ENCODE measurements at regions not wholly inside any gene's neighbourhood (a gene's known extent, or its start where the extent isn't known, plus 50 kb on each side); places are given as distances from the start of the nearest gene placed in this dataset.

DNA sequence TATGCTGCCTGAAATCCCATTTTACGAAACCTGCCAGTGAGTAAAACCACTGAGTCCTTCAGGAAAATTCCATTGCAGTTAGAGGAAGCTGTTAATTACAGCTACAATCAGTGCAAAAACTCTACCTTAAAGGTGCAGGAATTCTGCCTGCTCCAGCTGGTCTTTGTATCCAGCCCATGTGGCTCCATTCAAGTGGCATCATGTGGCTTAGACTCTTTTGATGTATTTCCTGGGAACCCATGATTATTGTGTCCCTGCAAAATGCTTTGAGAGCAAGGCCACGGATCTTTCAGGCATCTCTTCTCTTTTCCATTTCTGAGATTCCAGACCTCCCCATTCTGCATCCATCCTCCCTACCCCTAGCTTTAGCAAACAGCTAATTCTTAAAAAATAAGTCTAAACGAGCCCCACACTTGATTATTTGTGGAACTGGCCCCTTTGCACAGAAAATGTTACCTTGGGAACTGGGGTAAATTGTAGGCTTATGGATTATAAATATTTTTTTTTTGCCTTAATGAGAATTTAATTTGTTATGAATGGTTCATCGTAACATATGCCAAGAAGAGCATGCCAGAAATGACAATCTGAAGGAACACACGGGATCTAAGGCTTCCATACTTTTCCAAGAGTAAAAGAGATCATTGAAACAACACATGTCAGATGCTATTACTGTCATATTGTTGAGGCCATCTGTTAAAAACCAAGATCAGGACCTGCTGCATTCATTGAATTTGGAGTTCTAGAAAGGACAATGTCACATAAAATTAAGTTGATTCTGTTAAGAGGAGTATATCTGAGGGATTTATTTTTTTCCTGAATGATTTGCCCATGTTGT is 144.6 kb downstream of the TPH2 start:
- no peak overlapping the region for H2AK9ac ChIP-seq (replicated peaks; ENCODE audit: low read depth, low read length, poor library complexity)
- H2BK15ac ChIP-seq (ENCODE audit: low read depth, low read length), result no peak overlapping the region
- H3K4me1 ChIP-seq (ENCODE audit: control insufficient read depth, insufficient read depth, low read length), result no peaks in the 10 kb centered on the region
- no peak overlapping the region for H3K23ac ChIP-seq (ENCODE audit: low read depth, low read length)
- no TSS peak for BruUV-seq (replicated peaks)
- no peak overlapping the region for H2BK120ac ChIP-seq (ENCODE audit: low read depth, low read length)
- no peak overlapping the region for H3K4me3 ChIP-seq (ENCODE audit: insufficient read depth, low read depth, low read length)
- no peaks in the 10 kb centered on the region for H4K20me1 ChIP-seq (ENCODE audit: insufficient read depth, low read length)
- no peak for ATAC-seq (ENCODE audit: low read depth)
- no peak overlapping the region for H3K18ac ChIP-seq (ENCODE audit: low read depth, low read length)
- H4K5ac ChIP-seq (ENCODE audit: low read depth, low read length), result no peak overlapping the region
- H3K27ac ChIP-seq (ENCODE audit: insufficient read depth, low read length), result no peak overlapping the region
- no peaks in the 10 kb centered on the region for H3K36me3 ChIP-seq (ENCODE audit: control insufficient read depth, insufficient read depth, low read length)
- H3K56ac ChIP-seq (ENCODE audit: extremely low read depth, insufficient read depth, low read length), result no peak overlapping the region
- no peaks in the 10 kb centered on the region for H3K9me3 ChIP-seq (ENCODE audit: control insufficient read depth, insufficient read depth, low read length)
- no peak overlapping the region for H3K14ac ChIP-seq (replicated peaks; ENCODE audit: low read depth, low read length)
- H2BK20ac ChIP-seq (ENCODE audit: low read depth, low read length), result no peak overlapping the region
- no peak overlapping the region for H4K8ac ChIP-seq (ENCODE audit: low read depth in 2 of 2, low read length in 2 of 2)
- H3K9ac ChIP-seq (ENCODE audit: low read depth, low read length), result no peak overlapping the region
- dilution Hi-C loops (cut with HindIII; ENCODE audit: low sequenced_read_pairs, unreplicated experiment) (no loop called here), intact Hi-C loops (cut with micrococcal nuclease) (no loop called here), in situ Hi-C loops (cut with MboI; ENCODE audit: low sequenced_read_pairs) (no loop called here)
- POLR2A ChIA-PET (ENCODE audit: unreplicated experiment), result no interaction called here
- H3K27me3 ChIP-seq (ENCODE audit: control insufficient read depth, insufficient read depth, low read length), result peaks cover 3% of the 10 kb centered on the region
- H3K79me1 ChIP-seq (ENCODE audit: low read depth in 1 of 2, low read length in 2 of 2), result no peaks in the 10 kb centered on the region
- H2AK5ac ChIP-seq (ENCODE audit: low read depth, low read length), result no peak overlapping the region
- no CpG with 5 or more reads among the region's 5 CpGs for WGBS, 2 experiments (ENCODE audit: extremely low coverage in 2 of 2, insufficient read length in 1 of 2)
- no peaks in the 10 kb centered on the region for H3K9me1 ChIP-seq (ENCODE audit: insufficient read depth, low read length)
- CTCF ChIA-PET, result no interaction called here
- H3K4me2 ChIP-seq (ENCODE audit: low read depth, low read length), result no peak overlapping the region
- DNase-seq, result no peak
- no peak overlapping the region for H2AFZ ChIP-seq (replicated peaks; ENCODE audit: low read length, poor library complexity)
- no peak for TF ChIP-seq RFX5 (IDR thresholded peaks at IDR 0.05; ENCODE audit: low read depth, low read length)
- no peak for TF ChIP-seq MAFK (IDR thresholded peaks at IDR 0.05; ENCODE audit: low read depth, low read length)
- TF ChIP-seq, protein P1, sequence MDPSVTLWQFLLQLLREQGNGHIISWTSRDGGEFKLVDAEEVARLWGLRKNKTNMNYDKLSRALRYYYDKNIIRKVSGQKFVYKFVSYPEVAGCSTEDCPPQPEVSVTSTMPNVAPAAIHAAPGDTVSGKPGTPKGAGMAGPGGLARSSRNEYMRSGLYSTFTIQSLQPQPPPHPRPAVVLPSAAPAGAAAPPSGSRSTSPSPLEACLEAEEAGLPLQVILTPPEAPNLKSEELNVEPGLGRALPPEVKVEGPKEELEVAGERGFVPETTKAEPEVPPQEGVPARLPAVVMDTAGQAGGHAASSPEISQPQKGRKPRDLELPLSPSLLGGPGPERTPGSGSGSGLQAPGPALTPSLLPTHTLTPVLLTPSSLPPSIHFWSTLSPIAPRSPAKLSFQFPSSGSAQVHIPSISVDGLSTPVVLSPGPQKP (IDR thresholded peaks at IDR 0.05; ENCODE audit: borderline replicate concordance, low read depth, low read length), result no peak
- TF ChIP-seq, protein P2, sequence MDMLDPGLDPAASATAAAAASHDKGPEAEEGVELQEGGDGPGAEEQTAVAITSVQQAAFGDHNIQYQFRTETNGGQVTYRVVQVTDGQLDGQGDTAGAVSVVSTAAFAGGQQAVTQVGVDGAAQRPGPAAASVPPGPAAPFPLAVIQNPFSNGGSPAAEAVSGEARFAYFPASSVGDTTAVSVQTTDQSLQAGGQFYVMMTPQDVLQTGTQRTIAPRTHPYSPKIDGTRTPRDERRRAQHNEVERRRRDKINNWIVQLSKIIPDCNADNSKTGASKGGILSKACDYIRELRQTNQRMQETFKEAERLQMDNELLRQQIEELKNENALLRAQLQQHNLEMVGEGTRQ (IDR thresholded peaks at IDR 0.05; ENCODE audit: low read depth, low read length), result no peak
- TF ChIP-seq FOS (IDR thresholded peaks at IDR 0.05; ENCODE audit: low read depth, low read length), result no peak
- no peak for TF ChIP-seq CHD1 (IDR thresholded peaks at IDR 0.05; ENCODE audit: low read depth, low read length)
- TF ChIP-seq, protein P3, sequence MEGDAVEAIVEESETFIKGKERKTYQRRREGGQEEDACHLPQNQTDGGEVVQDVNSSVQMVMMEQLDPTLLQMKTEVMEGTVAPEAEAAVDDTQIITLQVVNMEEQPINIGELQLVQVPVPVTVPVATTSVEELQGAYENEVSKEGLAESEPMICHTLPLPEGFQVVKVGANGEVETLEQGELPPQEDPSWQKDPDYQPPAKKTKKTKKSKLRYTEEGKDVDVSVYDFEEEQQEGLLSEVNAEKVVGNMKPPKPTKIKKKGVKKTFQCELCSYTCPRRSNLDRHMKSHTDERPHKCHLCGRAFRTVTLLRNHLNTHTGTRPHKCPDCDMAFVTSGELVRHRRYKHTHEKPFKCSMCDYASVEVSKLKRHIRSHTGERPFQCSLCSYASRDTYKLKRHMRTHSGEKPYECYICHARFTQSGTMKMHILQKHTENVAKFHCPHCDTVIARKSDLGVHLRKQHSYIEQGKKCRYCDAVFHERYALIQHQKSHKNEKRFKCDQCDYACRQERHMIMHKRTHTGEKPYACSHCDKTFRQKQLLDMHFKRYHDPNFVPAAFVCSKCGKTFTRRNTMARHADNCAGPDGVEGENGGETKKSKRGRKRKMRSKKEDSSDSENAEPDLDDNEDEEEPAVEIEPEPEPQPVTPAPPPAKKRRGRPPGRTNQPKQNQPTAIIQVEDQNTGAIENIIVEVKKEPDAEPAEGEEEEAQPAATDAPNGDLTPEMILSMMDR (conservative IDR thresholded peaks at IDR 0.05; ENCODE audit: low read depth, low read length), result no peak
- no peak for TF ChIP-seq MXI1 (IDR thresholded peaks at IDR 0.05; ENCODE audit: borderline replicate concordance, low read depth, low read length)
- no peak for TF ChIP-seq RCOR1 (IDR thresholded peaks at IDR 0.05; ENCODE audit: insufficient replicate concordance, low read length)
- no peak for TF ChIP-seq SMC3 (IDR thresholded peaks at IDR 0.05; ENCODE audit: low read depth, low read length)
- TF ChIP-seq NFE2L2 (IDR thresholded peaks at IDR 0.05; ENCODE audit: low read depth, low read length), result no peak
- no peak for TF ChIP-seq MAZ (IDR thresholded peaks at IDR 0.05; ENCODE audit: borderline replicate concordance, low read depth, low read length)
- no peak for TF ChIP-seq BHLHE40 (IDR thresholded peaks at IDR 0.05; ENCODE audit: low read depth, low read length)
- TF ChIP-seq CEBPB (IDR thresholded peaks at IDR 0.05; ENCODE audit: low read depth, low read length), result no peak
- no peak for TF ChIP-seq POLR2A (IDR thresholded peaks at IDR 0.05; ENCODE audit: low read depth, low read length)
- no peak for TF ChIP-seq RAD21 (IDR thresholded peaks at IDR 0.05; ENCODE audit: low read length)
- H3K4ac ChIP-seq (ENCODE audit: low read depth, low read length), result no peak overlapping the region
- H2BK5ac ChIP-seq (ENCODE audit: low read depth, low read length, poor library complexity, severe bottlenecking), result no peak overlapping the region
- no peak overlapping the region for H4K91ac ChIP-seq (ENCODE audit: insufficient read depth, low read depth, low read length)
